ENCODE measurements at regions not wholly inside any gene's neighbourhood (a gene's known extent, or its start where the extent isn't known, plus 50 kb on each side); places are given as distances from the start of the nearest gene placed in this dataset.
"Not testable (repeated sequence)": the region's sequence is repeated elsewhere in the genome, so short reads cannot be mapped to it uniquely, and the experiment has no call there.

DNA sequence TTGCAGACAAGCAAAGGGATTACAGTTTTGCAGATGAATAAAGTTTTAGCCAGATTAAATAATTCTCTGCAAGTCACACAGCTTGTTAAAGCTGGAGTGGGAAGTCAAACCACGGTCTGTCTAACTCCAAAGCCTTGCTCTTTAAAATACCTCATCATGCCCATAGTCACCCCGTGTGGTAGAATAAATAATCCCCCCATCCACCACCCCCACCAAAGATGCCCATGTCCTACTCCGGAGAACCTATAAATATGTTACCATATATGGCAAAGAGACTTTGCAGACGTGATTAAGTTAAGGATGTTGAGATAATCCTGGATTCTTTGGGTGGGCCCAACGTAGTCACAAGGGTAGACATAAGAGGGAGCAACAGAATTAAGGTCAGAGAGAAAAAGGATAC is 118.7 kb downstream of the BEND2 start:
- H3K9me3 Mint-ChIP-seq, result peaks cover 0 to 6% (median 0%) of the 10 kb centered on the region in 8 donors
- Histone ChIP-seq H3K4me1 (ENCODE audit: insufficient read depth, low read length) (no peaks in the 10 kb centered on the region), H3K27me3 (ENCODE audit: insufficient read depth, low read length) (no peaks in the 10 kb centered on the region), H3K4me3 (ENCODE audit: low read length in 2 of 2) (no peak overlapping the region), H3K9me3 (ENCODE audit: control insufficient read depth in 1 of 2, low read length in 2 of 2) (no peaks in the 10 kb centered on the region), H3K27ac (ENCODE audit: low read depth, low read length) (no peak overlapping the region), H3K36me3 (ENCODE audit: insufficient read depth, low read length) (no peaks in the 10 kb centered on the region)
- intact Hi-C loops (cut with micrococcal nuclease), result no loop called here
- no peaks in the 10 kb centered on the region for H3K4me1 Mint-ChIP-seq
- no peak overlapping the region for H3K27ac Mint-ChIP-seq
- no peaks in the 10 kb centered on the region for H3K36me3 Mint-ChIP-seq
- POLR2A ChIA-PET (ENCODE audit: partially characterized antibody), result no interaction called here
- H3K27me3 Mint-ChIP-seq, result peaks cover 2 to 7% of the 10 kb centered on the region in 2 donors
- H3K4me3 Mint-ChIP-seq, result no peak overlapping the region
- CTCF ChIA-PET (ENCODE audit: partially characterized antibody), result no interaction called here
- no peak for DNase-seq

DNA sequence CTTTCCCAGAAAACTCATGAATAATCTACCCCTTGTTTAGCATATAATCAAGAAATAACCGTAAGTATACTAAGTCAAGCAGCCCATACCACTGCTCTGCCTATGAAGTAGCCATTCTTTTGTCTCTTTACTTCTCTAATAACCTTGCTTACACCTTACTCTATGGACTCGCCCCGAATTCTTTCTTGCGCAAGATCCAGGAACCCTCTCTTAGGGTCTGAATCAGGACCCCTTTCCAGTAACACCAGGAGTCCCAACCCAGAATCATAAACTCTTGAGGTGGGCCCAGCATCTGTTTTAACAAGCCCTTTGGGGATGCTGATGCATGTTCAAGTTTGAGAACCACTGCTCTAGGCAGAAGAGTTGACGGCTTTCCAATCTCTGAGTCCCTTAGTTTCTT is 119.6 kb downstream of the BEND2 start:
- no peaks in the 10 kb centered on the region for H3K9me3 ChIP-seq (ENCODE audit: control insufficient read depth in 1 of 2, low read length in 2 of 2)
- no peak for DNase-seq
- no peak overlapping the region for H3K27ac ChIP-seq (ENCODE audit: low read depth, low read length)
- CTCF ChIA-PET (ENCODE audit: partially characterized antibody), result no interaction called here
- Mint-ChIP-seq H3K4me1 (no peaks in the 10 kb centered on the region), H3K36me3 (no peaks in the 10 kb centered on the region), H3K4me3 (no peak overlapping the region), H3K27me3 (peaks cover 2 to 7% of the 10 kb centered on the region in 2 donors), H3K9me3 (peaks cover 0 to 6% (median 0%) of the 10 kb centered on the region in 8 donors), H3K27ac (no peak overlapping the region)
- POLR2A ChIA-PET (ENCODE audit: partially characterized antibody), result no interaction called here
- intact Hi-C loops (cut with micrococcal nuclease), result no loop called here
- no peaks in the 10 kb centered on the region for H3K36me3 ChIP-seq (ENCODE audit: insufficient read depth, low read length)
- no peaks in the 10 kb centered on the region for H3K4me1 ChIP-seq (ENCODE audit: insufficient read depth, low read length)
- H3K4me3 ChIP-seq (ENCODE audit: low read length in 2 of 2), result no peak overlapping the region
- no peaks in the 10 kb centered on the region for H3K27me3 ChIP-seq (ENCODE audit: insufficient read depth, low read length)

DNA sequence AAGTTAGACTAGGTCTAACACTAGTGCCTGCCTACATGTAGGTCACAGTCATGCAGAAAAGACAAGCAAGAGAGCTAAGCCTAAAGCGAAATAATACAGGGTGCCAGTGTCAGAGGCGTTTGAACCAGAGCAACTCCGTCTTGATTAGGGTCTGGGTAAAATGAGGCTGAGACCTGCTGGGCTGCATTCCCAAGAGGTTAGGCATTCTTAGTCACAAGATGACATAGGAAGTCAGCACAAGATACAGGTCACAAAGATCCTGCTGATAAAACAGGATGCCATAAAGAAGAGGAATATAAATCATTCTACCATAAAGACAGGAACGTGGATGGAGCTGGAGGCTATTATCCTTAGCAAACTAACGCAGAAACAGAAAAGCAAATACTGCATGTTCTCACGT is 120.9 kb downstream of the BEND2 start:
- H3K4me1 Mint-ChIP-seq, result no peaks in the 10 kb centered on the region
- Histone ChIP-seq H3K9me3 (ENCODE audit: control insufficient read depth in 1 of 2, low read length in 2 of 2) (no peaks in the 10 kb centered on the region), H3K4me1 (ENCODE audit: insufficient read depth, low read length) (no peaks in the 10 kb centered on the region), H3K27me3 (ENCODE audit: insufficient read depth, low read length) (no peaks in the 10 kb centered on the region), H3K27ac (ENCODE audit: low read depth, low read length) (no peak overlapping the region), H3K4me3 (ENCODE audit: low read length in 2 of 2) (no peak overlapping the region), H3K36me3 (ENCODE audit: insufficient read depth, low read length) (no peaks in the 10 kb centered on the region)
- ChIA-PET CTCF (ENCODE audit: partially characterized antibody) (no interaction called here), POLR2A (ENCODE audit: partially characterized antibody) (no interaction called here)
- H3K4me3 Mint-ChIP-seq, result no peak overlapping the region
- no peak overlapping the region for H3K27ac Mint-ChIP-seq
- peaks cover 0 to 6% (median 0%) of the 10 kb centered on the region in 8 donors for H3K9me3 Mint-ChIP-seq
- peaks cover 4 to 7% of the 10 kb centered on the region in 2 donors for H3K27me3 Mint-ChIP-seq
- H3K36me3 Mint-ChIP-seq, result no peaks in the 10 kb centered on the region
- no peak for DNase-seq
- intact Hi-C loops (cut with micrococcal nuclease), result no loop called here

DNA sequence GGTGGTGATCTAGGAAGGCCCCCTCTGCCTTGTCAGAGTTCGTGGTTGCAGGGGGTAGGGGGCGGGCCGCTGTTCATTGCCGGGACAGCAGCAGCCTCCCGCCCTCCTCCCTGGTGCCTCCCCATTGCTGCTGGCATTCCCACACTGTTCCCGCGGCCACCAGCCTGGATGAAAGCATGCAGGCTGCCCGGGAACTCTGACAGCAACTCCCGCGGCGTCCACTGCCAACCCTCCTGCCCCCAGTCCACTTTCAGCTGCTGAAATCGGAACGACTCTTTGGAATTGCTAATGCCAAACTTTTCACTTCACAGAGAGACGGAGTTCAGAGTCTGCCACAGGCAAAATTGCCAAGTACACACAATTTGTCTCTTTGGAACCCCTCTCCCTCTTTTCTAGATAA is 121.9 kb downstream of the BEND2 start:
- H3K4me3 Mint-ChIP-seq, result no peak overlapping the region
- H3K27me3 Mint-ChIP-seq, result peaks cover 4 to 7% of the 10 kb centered on the region in 2 donors
- Histone ChIP-seq H3K36me3 (ENCODE audit: insufficient read depth, low read length) (no peaks in the 10 kb centered on the region), H3K4me3 (ENCODE audit: low read length in 2 of 2) (no peak overlapping the region), H3K27me3 (ENCODE audit: insufficient read depth, low read length) (no peaks in the 10 kb centered on the region), H3K27ac (ENCODE audit: low read depth, low read length) (no peak overlapping the region), H3K4me1 (ENCODE audit: insufficient read depth, low read length) (no peaks in the 10 kb centered on the region), H3K9me3 (ENCODE audit: control insufficient read depth in 1 of 2, low read length in 2 of 2) (no peaks in the 10 kb centered on the region)
- H3K9me3 Mint-ChIP-seq, result peaks cover 0 to 4% (median under 1%) of the 10 kb centered on the region in 8 donors
- ChIA-PET POLR2A (ENCODE audit: partially characterized antibody) (no interaction called here), CTCF (ENCODE audit: partially characterized antibody) (interaction anchor here (1.0 kb wide), 1 partner anchor 14 kb away, joined by 3 read pairs; no protein-coding TSS in a partner anchor)
- H3K27ac Mint-ChIP-seq, result no peak overlapping the region
- intact Hi-C loops (cut with micrococcal nuclease), result no loop called here
- DNase-seq, result no peak
- no peaks in the 10 kb centered on the region for H3K36me3 Mint-ChIP-seq
- H3K4me1 Mint-ChIP-seq, result no peaks in the 10 kb centered on the region

DNA sequence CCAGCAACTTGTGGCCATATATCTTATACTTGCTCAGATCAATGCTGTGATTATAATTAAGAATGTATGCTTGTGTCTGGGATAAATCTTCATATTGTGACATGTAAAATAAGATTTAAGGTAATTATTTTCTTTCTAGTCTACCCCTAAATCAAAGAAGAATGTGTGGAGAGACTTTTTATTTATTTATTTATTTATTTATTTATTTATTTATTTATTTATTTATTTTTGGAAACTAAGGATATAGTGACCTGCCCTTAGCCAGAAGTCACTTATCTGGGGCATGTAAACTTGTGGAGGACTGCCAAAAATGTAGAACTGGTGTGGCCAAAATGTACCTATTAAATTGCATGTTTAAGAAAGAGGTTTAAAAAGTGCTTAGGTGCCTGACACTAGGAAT is 144.3 kb downstream of the BEND2 start:
- Histone ChIP-seq H3K4me1 (ENCODE audit: insufficient read depth, low read length) (no peaks in the 10 kb centered on the region), H3K27ac (ENCODE audit: low read depth, low read length) (no peak overlapping the region), H3K9me3 (ENCODE audit: control insufficient read depth in 1 of 2, low read length in 2 of 2) (no peaks in the 10 kb centered on the region), H3K27me3 (ENCODE audit: insufficient read depth, low read length) (no peaks in the 10 kb centered on the region), H3K4me3 (ENCODE audit: low read length in 2 of 2) (no peak overlapping the region), H3K36me3 (ENCODE audit: insufficient read depth, low read length) (no peaks in the 10 kb centered on the region)
- ChIA-PET POLR2A (ENCODE audit: partially characterized antibody) (no interaction called here), CTCF (ENCODE audit: partially characterized antibody) (no interaction called here)
- Mint-ChIP-seq H3K27me3 (no peaks in the 10 kb centered on the region), H3K4me1 (no peaks in the 10 kb centered on the region), H3K4me3 (no peak overlapping the region), H3K36me3 (no peaks in the 10 kb centered on the region), H3K27ac (no peak overlapping the region), H3K9me3 (peaks cover 0 to 6% (median 0%) of the 10 kb centered on the region in 8 donors)
- DNase-seq, result no peak
- intact Hi-C loops (cut with micrococcal nuclease), result no loop called here

DNA sequence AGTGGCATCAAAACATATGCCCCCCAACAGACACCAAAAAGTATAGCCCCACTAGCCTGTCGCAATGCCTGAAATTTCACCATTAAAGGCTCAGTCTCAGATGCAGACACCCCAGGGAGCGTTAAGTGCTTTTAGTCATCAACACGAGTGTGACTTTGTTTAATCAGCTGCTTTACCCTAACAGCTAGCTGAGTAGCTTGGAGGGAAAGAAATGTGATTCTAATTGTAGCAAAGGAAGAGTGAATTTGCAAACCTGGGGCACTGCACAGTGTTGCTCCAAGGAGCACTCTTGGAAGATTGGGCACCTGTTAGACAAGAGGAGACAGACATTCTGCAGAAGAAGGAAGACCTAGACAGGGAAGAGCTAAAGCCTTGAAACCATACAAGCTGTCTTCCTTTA is 145.1 kb downstream of the BEND2 start:
- H3K4me3 ChIP-seq (ENCODE audit: low read length in 2 of 2), result no peak overlapping the region
- intact Hi-C loops (cut with micrococcal nuclease), result no loop called here
- no peak for DNase-seq
- no peak overlapping the region for H3K27ac ChIP-seq (ENCODE audit: low read depth, low read length)
- Mint-ChIP-seq H3K4me1 (no peaks in the 10 kb centered on the region), H3K27ac (no peak overlapping the region), H3K36me3 (no peaks in the 10 kb centered on the region), H3K4me3 (no peak overlapping the region), H3K9me3 (peaks cover 0 to 6% (median 0%) of the 10 kb centered on the region in 8 donors), H3K27me3 (peaks cover 0 to 2% of the 10 kb centered on the region in 2 donors)
- POLR2A ChIA-PET (ENCODE audit: partially characterized antibody), result no interaction called here
- CTCF ChIA-PET (ENCODE audit: partially characterized antibody), result no interaction called here
- no peaks in the 10 kb centered on the region for H3K4me1 ChIP-seq (ENCODE audit: insufficient read depth, low read length)
- H3K36me3 ChIP-seq (ENCODE audit: insufficient read depth, low read length), result no peaks in the 10 kb centered on the region
- H3K27me3 ChIP-seq (ENCODE audit: insufficient read depth, low read length), result no peaks in the 10 kb centered on the region
- no peaks in the 10 kb centered on the region for H3K9me3 ChIP-seq (ENCODE audit: control insufficient read depth in 1 of 2, low read length in 2 of 2)

DNA sequence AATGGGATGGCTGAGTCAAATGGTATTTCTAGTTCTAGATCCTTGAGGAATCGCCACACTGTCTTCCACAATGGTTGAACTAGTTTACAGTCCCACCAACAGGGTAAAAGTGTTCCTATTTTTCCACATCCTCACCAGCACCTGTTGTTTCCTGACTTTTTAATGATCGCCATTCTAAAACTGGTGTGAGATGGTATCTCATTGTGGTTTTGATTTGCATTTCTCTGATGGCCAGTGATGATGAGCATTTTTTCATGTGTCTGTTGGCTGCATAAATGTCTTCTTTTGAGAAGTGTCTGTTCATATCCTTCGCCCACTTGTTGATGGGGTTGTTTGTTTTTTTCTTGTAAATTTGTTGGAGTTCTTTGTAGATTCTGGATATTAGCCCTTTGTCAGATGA is 152.6 kb downstream of the BEND2 start:
- H3K27me3 Mint-ChIP-seq; H3K4me3 ChIP-seq (ENCODE audit: low read length in 2 of 2); H3K4me3 Mint-ChIP-seq; H3K4me1 ChIP-seq (ENCODE audit: insufficient read depth, low read length); H3K9me3 ChIP-seq (ENCODE audit: control insufficient read depth in 1 of 2, low read length in 2 of 2); DNase-seq; H3K36me3 Mint-ChIP-seq; H3K9me3 Mint-ChIP-seq; H3K27me3 ChIP-seq (ENCODE audit: insufficient read depth, low read length); H3K36me3 ChIP-seq (ENCODE audit: insufficient read depth, low read length); intact Hi-C loops (cut with micrococcal nuclease); H3K27ac ChIP-seq (ENCODE audit: low read depth, low read length); POLR2A ChIA-PET (ENCODE audit: partially characterized antibody); H3K4me1 Mint-ChIP-seq; H3K27ac Mint-ChIP-seq; CTCF ChIA-PET (ENCODE audit: partially characterized antibody): not testable (repeated sequence)

DNA sequence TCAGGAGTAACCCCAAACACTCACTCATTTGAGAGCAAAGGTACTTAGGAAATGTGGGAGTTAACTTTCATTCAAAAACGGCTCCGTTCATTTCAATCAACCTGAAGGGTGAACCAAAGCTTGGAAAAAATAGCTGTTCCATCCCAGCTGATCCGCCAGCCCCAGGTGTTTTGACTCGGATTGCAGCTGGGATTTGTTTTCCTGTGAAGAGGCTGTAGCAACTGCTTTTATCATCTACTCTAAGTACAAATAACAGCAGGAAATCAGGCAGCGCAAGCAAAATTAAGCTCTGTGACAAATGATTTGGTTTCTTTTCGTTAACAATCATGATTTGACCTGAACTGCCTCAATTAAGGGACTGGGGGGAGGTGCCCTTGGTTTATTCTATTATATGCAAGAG is 154.7 kb downstream of the BEND2 start:
- H3K4me1 ChIP-seq (ENCODE audit: insufficient read depth, low read length), result no peaks in the 10 kb centered on the region
- H3K27ac Mint-ChIP-seq, result no peak overlapping the region
- H3K27me3 Mint-ChIP-seq, result peaks cover 1 to 2% of the 10 kb centered on the region in 2 donors
- ChIA-PET CTCF (ENCODE audit: partially characterized antibody) (no interaction called here), POLR2A (ENCODE audit: partially characterized antibody) (no interaction called here)
- intact Hi-C loops (cut with micrococcal nuclease), result no loop called here
- no peak for DNase-seq
- no peaks in the 10 kb centered on the region for H3K36me3 Mint-ChIP-seq
- H3K9me3 Mint-ChIP-seq, result peaks cover 0 to 4% (median 0%) of the 10 kb centered on the region in 8 donors
- no peak overlapping the region for H3K4me3 ChIP-seq (ENCODE audit: low read length in 2 of 2)
- no peak overlapping the region for H3K27ac ChIP-seq (ENCODE audit: low read depth, low read length)
- H3K27me3 ChIP-seq (ENCODE audit: insufficient read depth, low read length), result no peaks in the 10 kb centered on the region
- no peak overlapping the region for H3K4me3 Mint-ChIP-seq
- no peaks in the 10 kb centered on the region for H3K4me1 Mint-ChIP-seq
- H3K9me3 ChIP-seq (ENCODE audit: control insufficient read depth in 1 of 2, low read length in 2 of 2), result no peaks in the 10 kb centered on the region
- H3K36me3 ChIP-seq (ENCODE audit: insufficient read depth, low read length), result no peaks in the 10 kb centered on the region

Measured in CD4-positive, alpha-beta memory T cell (primary cell).